ENCODE measurements at regions not wholly inside any gene's neighbourhood (a gene's known extent, or its start where the extent isn't known, plus 50 kb on each side); places are given as distances from the start of the nearest gene placed in this dataset.

DNA sequence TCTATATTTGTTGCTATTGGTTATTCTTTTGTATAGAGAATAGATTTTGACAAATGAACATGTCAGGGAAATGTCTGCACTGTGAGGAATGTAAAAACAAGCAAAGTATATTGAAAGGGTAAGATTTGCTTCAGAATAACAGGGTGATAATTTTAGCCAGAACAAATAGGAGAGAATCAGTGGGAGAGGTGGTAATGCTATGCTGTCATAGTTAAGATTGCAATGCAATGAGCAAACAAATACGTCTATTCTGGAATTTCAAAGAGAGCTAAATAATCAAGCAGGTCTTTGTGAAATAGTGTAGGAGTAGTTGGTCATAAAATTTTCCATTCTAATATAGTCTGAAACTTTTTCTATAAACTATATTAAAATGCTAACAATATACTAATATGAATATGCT is 1478.4 kb downstream of the TECRL start:
- DNase-seq (no peak), ATAC-seq (no peak)
- H3K27me3 Mint-ChIP-seq, result no peaks in the 10 kb centered on the region
- H3K36me3 Mint-ChIP-seq, result peaks cover 0 to 7% (median 0%) of the 10 kb centered on the region in 3 donors
- no peaks in the 10 kb centered on the region for H3K4me1 Mint-ChIP-seq
- H3K4me3 Mint-ChIP-seq, result no peak overlapping the region
- POLR2A ChIA-PET, result no interaction called here
- no peak overlapping the region for H3K27ac Mint-ChIP-seq
- H3K9me3 Mint-ChIP-seq, result peaks cover 4 to 36% (median 12%) of the 10 kb centered on the region in 9 donors

DNA sequence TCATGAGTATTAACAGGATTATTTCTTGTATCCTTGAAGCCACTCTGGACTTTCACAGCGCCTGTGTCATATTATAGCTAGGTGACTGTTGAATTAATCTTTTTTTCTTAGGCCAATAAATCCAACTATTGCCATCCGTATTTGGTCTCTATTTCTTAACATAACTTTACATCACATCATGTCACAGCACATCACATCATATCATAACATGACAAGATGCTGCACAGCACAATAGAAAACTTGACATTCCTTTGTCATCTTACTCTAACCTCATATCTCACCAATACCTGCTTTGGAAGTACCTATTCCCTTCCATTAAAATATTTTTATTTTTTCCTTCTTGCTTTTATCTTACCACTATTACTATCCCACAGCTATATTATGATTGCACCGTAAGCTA is 1480.8 kb downstream of the TECRL start:
- no peaks in the 10 kb centered on the region for H3K27me3 Mint-ChIP-seq
- H3K36me3 Mint-ChIP-seq, result no peaks in the 10 kb centered on the region
- no peak overlapping the region for H3K27ac Mint-ChIP-seq
- H3K9me3 Mint-ChIP-seq, result peaks cover 0 to 20% (median 9%) of the 10 kb centered on the region in 9 donors
- no peak overlapping the region for H3K4me3 Mint-ChIP-seq
- DNase-seq, result no peak
- POLR2A ChIA-PET, result no interaction called here
- no peaks in the 10 kb centered on the region for H3K4me1 Mint-ChIP-seq
- no peak for ATAC-seq

DNA sequence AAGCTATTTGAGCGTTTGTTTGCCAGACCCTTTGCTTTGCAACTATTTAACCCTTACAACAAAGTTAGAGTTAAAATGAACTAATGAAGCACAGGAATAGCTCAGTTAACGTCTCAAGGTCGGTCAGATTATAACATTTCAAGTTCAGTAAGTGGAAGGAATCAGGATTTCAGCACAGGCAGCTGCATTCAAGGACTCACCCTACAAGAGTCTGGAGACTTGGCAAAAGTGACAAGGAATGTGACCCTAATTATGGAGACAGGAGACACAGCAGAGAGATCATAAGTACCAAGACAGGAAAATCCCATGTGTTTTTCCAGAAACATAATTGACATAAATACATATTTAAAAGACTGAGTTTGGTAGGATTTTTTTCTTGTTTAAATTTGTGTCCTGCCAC is 1481.7 kb downstream of the TECRL start:
- Mint-ChIP-seq H3K27me3 (no peaks in the 10 kb centered on the region), H3K9me3 (peaks cover 0 to 22% (median 9%) of the 10 kb centered on the region in 9 donors), H3K27ac (no peak overlapping the region), H3K4me3 (no peak overlapping the region), H3K4me1 (no peaks in the 10 kb centered on the region), H3K36me3 (no peaks in the 10 kb centered on the region)
- no peak for ATAC-seq
- DNase-seq, result no peak
- POLR2A ChIA-PET, result no interaction called here

DNA sequence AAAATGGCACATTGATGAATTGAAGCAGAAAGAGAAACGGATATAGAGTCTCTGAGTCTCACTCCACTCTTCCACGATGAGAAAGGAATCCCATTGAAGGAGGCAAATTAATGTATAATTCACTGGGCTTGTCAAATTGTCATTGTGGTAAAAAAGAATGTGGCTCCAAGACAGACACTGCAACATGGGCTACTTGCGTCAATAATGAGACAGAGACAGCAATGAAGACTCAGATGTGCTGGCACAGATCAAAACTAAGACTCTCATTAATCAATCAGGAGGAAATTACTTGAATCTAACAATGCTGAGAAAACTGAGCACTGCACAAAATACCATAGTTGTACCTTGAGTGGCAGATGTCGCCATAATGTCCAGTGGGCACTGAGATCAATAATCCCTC is 1485.5 kb downstream of the TECRL start:
- H3K27me3 Mint-ChIP-seq, result no peaks in the 10 kb centered on the region
- ATAC-seq, result no peak
- POLR2A ChIA-PET, result no interaction called here
- H3K4me1 Mint-ChIP-seq, result no peaks in the 10 kb centered on the region
- no peak for DNase-seq
- peaks cover 0 to 13% (median 2%) of the 10 kb centered on the region in 9 donors for H3K9me3 Mint-ChIP-seq
- no peaks in the 10 kb centered on the region for H3K36me3 Mint-ChIP-seq
- H3K4me3 Mint-ChIP-seq, result no peak overlapping the region
- no peak overlapping the region for H3K27ac Mint-ChIP-seq

DNA sequence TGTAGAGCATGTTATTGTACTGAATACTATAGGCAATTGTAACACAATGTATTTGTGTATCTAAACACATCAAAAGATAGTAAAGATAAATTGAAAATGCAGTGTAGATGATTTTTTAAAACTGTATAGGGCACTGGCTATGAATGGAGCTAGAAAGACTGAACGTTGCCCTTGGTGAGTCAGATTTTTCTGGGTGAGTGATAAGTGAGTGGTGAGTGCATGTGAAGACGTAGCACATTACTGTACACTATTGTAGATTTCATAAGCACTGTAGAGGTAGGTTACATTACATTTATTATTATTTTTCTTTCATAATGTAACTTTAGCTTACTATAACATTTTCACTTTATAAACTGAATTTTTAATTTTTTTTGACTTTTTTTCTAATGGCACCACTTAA is 1491.6 kb downstream of the TECRL start:
- Mint-ChIP-seq H3K9me3 (peaks cover 0 to 10% (median 0%) of the 10 kb centered on the region in 9 donors), H3K36me3 (no peaks in the 10 kb centered on the region), H3K4me3 (no peak overlapping the region), H3K4me1 (no peaks in the 10 kb centered on the region), H3K27me3 (no peaks in the 10 kb centered on the region), H3K27ac (no peak overlapping the region)
- POLR2A ChIA-PET, result no interaction called here
- no peak for DNase-seq
- no peak for ATAC-seq

DNA sequence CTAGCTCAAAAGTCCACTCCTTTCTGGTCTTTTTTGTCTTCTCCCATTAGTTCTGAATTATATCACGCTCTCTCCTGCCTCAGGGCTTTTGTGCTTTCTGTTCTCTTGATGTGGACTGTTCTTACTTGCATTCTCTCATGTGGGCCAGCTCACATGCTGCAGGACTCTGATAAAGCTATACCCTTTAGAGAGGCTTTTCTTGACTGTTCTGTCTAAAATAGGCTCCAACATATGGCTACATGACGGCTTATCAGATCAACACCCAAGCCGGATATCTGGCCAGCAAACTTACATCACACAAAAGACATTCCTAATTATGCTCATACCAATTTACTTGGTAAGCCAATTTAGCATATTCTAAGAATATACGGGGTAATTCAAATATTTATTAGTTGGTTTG is 1494.5 kb downstream of the TECRL start:
- no peak for ATAC-seq
- Mint-ChIP-seq H3K4me1 (no peaks in the 10 kb centered on the region), H3K27me3 (no peaks in the 10 kb centered on the region), H3K36me3 (no peaks in the 10 kb centered on the region), H3K27ac (no peak overlapping the region), H3K4me3 (no peak overlapping the region), H3K9me3 (peaks cover 0 to 24% (median 4%) of the 10 kb centered on the region in 9 donors)
- no peak for DNase-seq
- POLR2A ChIA-PET, result no interaction called here

DNA sequence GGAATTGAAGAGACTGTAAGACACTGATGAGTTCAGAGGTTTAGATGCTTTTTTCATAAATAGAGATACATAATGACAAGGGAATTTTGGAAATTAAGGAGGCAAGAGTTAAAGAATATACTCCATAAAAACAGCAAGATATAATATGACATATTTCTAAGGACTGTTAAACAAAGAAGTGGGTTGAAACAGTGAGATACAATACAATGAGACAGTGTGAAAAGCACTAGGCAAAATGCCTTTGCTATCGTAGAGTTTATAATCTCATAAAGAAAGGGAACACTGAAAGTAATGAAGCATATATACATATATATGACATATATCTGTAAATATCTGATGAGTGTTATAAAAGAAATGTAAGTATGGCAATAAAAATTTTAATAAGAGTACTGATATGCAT is 1496.2 kb downstream of the TECRL start:
- DNase-seq (no peak), ATAC-seq (no peak)
- POLR2A ChIA-PET, result no interaction called here

DNA sequence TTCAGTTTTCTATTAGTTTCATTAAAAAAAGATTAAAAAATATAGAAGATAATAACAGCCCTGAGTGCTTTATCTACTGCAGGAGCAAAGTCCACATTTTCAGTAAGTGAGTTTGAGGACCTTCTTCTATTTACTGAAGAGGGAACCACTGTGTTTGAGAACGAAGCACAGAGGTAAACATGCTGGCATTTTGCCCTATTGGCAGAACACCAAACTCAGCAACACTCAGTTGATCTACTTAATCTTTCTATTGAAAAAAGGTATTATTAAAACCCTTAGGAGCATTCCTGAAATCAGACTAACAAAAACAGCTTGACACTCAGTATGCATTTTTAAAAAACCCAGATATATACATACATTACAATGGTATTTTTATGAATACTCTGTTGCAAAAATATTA is 1496.7 kb downstream of the TECRL start:
- no peaks in the 10 kb centered on the region for H3K36me3 Mint-ChIP-seq
- ATAC-seq, result no peak
- H3K4me1 Mint-ChIP-seq, result no peaks in the 10 kb centered on the region
- POLR2A ChIA-PET, result no interaction called here
- DNase-seq, result no peak
- H3K27me3 Mint-ChIP-seq, result no peaks in the 10 kb centered on the region
- no peak overlapping the region for H3K4me3 Mint-ChIP-seq
- H3K27ac Mint-ChIP-seq, result no peak overlapping the region
- peaks cover 0 to 24% (median 4%) of the 10 kb centered on the region in 9 donors for H3K9me3 Mint-ChIP-seq

More for the DNA sequence above, 1496.2 kb downstream of the TECRL start:
- H3K36me3 Mint-ChIP-seq, result no peaks in the 10 kb centered on the region
- H3K4me3 Mint-ChIP-seq, result no peak overlapping the region
- no peaks in the 10 kb centered on the region for H3K4me1 Mint-ChIP-seq
- peaks cover 0 to 24% (median 4%) of the 10 kb centered on the region in 9 donors for H3K9me3 Mint-ChIP-seq
- no peak overlapping the region for H3K27ac Mint-ChIP-seq
- no peaks in the 10 kb centered on the region for H3K27me3 Mint-ChIP-seq

DNA sequence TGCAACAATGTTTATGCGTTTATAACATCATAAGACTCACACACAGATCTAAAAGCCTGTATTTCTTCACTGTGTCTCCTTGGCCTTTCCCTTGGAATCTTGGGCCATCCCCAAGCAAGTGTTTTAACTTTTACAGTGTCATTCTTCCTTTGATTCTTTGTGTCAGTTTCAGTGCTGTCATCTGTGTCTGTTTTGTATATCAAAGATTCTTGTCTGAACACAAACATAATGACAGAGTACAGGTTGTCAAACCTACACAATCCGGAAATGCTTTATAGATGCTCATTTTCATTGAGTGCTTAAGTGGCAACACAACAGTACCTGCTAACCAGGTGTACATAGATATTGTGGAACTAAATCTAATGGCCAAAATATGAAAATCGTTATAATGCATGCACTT is 1500.0 kb downstream of the TECRL start:
- no peak for ATAC-seq
- Mint-ChIP-seq H3K27me3 (no peaks in the 10 kb centered on the region), H3K9me3 (peaks cover 0 to 15% (median 4%) of the 10 kb centered on the region in 9 donors), H3K27ac (no peak overlapping the region), H3K36me3 (no peaks in the 10 kb centered on the region), H3K4me3 (no peak overlapping the region), H3K4me1 (no peaks in the 10 kb centered on the region)
- POLR2A ChIA-PET, result no interaction called here
- DNase-seq, result no peak

DNA sequence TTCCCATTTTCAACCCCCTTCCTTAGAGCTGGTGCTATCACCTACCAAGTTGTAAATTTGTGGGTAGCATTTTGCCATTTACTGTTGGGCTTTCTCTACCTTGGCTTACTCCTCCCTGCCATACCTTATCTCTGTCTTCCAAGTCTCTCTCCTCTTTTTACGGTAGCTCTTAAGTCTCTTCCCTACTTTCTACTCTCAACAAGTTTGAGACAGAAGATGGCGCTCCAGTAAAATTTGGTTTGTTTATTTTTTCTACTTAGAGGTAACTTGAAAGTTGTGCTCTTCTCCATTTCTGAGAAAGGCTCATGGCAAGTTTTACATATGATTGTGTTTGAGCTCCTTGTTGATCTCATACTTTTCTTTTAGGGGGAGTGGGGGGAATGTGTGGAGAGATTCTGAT is 1508.1 kb downstream of the TECRL start:
- Mint-ChIP-seq H3K27me3 (no peaks in the 10 kb centered on the region), H3K36me3 (no peaks in the 10 kb centered on the region), H3K27ac (no peak overlapping the region), H3K4me1 (no peaks in the 10 kb centered on the region), H3K4me3 (no peak overlapping the region), H3K9me3 (peaks cover 6 to 24% (median 9%) of the 10 kb centered on the region in 9 donors)
- ATAC-seq (no peak), DNase-seq (no peak)
- POLR2A ChIA-PET, result no interaction called here

DNA sequence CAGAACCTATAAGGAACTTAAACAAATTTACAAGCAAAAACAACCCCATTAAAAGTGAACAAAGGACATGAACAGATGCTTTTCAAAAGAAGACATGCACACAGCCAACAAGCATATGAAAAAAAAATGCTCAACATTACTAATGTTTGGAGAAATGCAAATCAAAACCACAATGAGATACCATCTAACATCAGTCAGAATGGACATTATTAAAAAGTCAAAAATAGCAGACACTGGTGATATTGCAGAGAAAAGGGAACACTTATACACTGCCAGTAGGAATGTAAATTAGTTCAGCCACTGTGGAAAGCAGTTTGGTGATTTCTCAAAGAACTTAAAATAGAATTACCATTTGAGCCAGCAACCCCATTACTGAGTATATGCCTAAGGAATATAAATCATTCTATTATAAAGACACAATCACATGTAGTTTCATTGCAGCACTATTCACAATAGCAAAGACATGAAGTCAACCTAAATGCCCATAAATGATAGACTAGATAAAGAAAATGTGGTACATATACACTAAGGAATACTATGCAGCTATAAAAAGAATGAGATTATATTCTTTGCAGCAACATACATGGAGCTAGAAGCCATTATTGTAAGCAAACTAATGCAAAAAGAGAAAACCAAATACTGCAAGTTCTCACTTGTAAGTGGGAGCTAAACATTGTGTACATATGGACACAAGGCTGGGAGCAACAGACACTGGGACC is 1509.4 kb downstream of the TECRL start:
- H3K27ac Mint-ChIP-seq, result no peak overlapping the region
- H3K36me3 Mint-ChIP-seq, result no peaks in the 10 kb centered on the region
- H3K9me3 Mint-ChIP-seq, result peaks cover 4 to 24% (median 9%) of the 10 kb centered on the region in 9 donors
- ATAC-seq (no peak), DNase-seq (no peak)
- H3K4me3 Mint-ChIP-seq, result no peak overlapping the region
- POLR2A ChIA-PET, result no interaction called here
- no peaks in the 10 kb centered on the region for H3K4me1 Mint-ChIP-seq
- no peaks in the 10 kb centered on the region for H3K27me3 Mint-ChIP-seq

DNA sequence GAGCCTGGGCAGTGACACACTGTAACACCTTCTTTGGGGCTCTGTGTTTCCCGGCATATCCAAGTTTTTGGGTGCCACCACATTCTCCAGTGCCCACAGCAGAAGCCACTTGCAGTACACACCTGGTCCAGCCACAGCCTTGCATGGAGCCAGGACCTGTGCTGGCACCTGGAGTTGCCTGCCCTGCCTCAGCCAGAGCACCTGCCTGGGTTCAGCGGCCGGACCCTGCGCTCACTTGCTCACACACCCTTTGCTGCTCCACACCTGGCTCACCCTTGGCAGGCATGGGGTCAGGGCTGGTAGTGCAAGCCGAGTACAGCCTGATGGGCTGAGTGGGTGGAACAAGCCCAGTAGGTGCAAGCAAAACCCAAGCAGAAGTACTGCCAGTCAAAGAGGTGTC is 1511.1 kb downstream of the TECRL start:
- Mint-ChIP-seq H3K9me3 (peaks cover 4 to 24% (median 9%) of the 10 kb centered on the region in 9 donors), H3K36me3 (no peaks in the 10 kb centered on the region), H3K4me3 (no peak overlapping the region), H3K27me3 (no peaks in the 10 kb centered on the region), H3K27ac (no peak overlapping the region), H3K4me1 (no peaks in the 10 kb centered on the region)
- DNase-seq (peak in 1 of 10 donors; percentile 58), ATAC-seq (no peak)
- POLR2A ChIA-PET, result no interaction called here

DNA sequence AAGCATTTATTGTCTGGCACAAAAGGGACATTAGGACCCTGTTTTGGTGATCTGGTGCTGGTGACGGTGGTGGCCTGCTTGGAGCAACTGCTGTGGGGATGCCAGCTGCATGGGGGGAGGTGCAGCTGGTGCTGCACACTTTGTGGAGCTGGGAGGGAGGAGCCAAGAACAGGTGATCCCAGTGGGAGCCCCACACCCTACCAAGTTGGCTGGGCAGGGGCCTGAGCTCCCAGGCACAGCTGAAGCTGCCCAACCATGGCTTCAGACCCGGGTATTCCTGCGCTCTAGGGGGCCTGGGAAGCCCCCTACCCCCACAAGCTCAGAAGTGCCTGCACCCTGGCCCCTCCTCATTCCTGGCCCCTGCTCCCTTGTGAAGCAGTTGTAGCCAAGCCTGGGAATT is 1512.5 kb downstream of the TECRL start:
- POLR2A ChIA-PET, result no interaction called here
- Mint-ChIP-seq H3K9me3 (peaks cover 0 to 13% (median 8%) of the 10 kb centered on the region in 9 donors), H3K36me3 (no peaks in the 10 kb centered on the region), H3K4me1 (no peaks in the 10 kb centered on the region), H3K27ac (no peak overlapping the region), H3K4me3 (no peak overlapping the region), H3K27me3 (no peaks in the 10 kb centered on the region)
- DNase-seq, result peak in 1 of 10 donors; percentile 2
- ATAC-seq, result no peak

DNA sequence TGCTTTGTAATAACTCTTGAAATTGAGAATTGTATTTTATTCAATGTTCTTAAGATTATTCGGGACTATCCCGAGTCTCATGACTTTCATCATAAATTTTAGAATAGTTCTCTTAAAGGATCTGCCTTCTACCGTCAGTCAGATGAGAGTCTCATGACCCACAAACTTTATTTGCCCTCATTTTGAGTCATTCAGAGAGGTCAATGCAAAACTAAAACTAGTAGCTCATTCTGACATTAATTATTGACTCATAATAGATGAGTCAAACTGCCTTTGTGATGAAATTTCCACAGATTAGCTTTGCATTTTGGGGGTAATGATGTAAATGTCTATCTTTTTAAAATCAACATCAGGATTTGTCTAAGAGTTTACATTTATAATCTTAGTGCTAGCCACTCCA is 1527.3 kb downstream of the TECRL start:
- POLR2A ChIA-PET, result no interaction called here
- Mint-ChIP-seq H3K4me1 (peaks cover 0 to 2% (median 0%) of the 10 kb centered on the region in 4 donors), H3K27me3 (no peaks in the 10 kb centered on the region), H3K36me3 (no peaks in the 10 kb centered on the region), H3K9me3 (peaks cover 0 to 28% (median 12%) of the 10 kb centered on the region in 9 donors), H3K27ac (no peak overlapping the region), H3K4me3 (no peak overlapping the region)
- DNase-seq (no peak), ATAC-seq (no peak)
